Nephron (organoid): ENCODE measurements at regions not wholly inside any gene's neighbourhood (a gene's known extent, or its start where the extent isn't known, plus 50 kb on each side); places are given as distances from the start of the nearest gene placed in this dataset.
A peak's percentile ranks its signal among the peaks of the same experiment; 100 is the strongest.

Experiments used
- H3K27ac Mint-ChIP-seq, 3 experiments: 2 replicates each; pipeline ENCODE4 v1.8.0; 2020; ENCODE audit warnings: mixed read lengths in 3 of 3, mild to moderate bottlenecking in 2 of 3, moderate library complexity in 1 of 3
- H3K27me3 Mint-ChIP-seq: 2 replicates; pipeline ENCODE4 v1.8.0; 2021; ENCODE audit warnings: low read depth, mild to moderate bottlenecking, moderate library complexity, mixed read lengths
- H3K36me3 Mint-ChIP-seq: 2 replicates; pipeline ENCODE4 v1.8.0; 2020; ENCODE audit warnings: low read depth, mixed read lengths
- H3K4me1 Mint-ChIP-seq: 2 replicates; pipeline ENCODE4 v1.8.0; 2020; ENCODE audit warnings: mixed read lengths
- H3K4me3 Mint-ChIP-seq, 3 experiments: 2 replicates each; pipeline ENCODE4 v1.8.0; 2020; ENCODE audit warnings: mild to moderate bottlenecking in 3 of 3, mixed read lengths in 3 of 3, moderate library complexity in 2 of 3
- H3K9me3 Mint-ChIP-seq: 2 replicates; pipeline ENCODE4 v1.8.0; 2020; ENCODE audit warnings: mixed read lengths
- CTCF ChIP-seq, 3 experiments: fragments of 200-600 bp; sonication (generic); IDR thresholded peaks; one replicate each; pipeline ENCODE4 v1.5.0; 2021; ENCODE audit warnings: antibody characterized with exemption in 3 of 3; ENCODE audit not compliant: unreplicated experiment in 3 of 3

GRCh38 chr14:22486675-22487074 is 102.3 kb downstream of the DAD1 start:
- Mint-ChIP-seq H3K27me3 (peaks cover 4% of the 10 kb centered on the region), H3K4me3 (no peak overlapping the region), H3K36me3 (no peaks in the 10 kb centered on the region), H3K9me3 (no peaks in the 10 kb centered on the region), H3K27ac (peak overlapping the region; percentile 71 to 80 (median 80)), H3K4me1 (peaks cover 97% of the 10 kb centered on the region)
- TF ChIP-seq CTCF (IDR thresholded peaks at IDR 0.05; ENCODE audit: unreplicated experiment in 3 of 3) = no peak

- peaks cover 12% of the 10 kb centered on the region for H3K27me3 Mint-ChIP-seq
- H3K4me1 Mint-ChIP-seq = peaks cover 97% of the 10 kb centered on the region
- peak overlapping the region in 2 of 3 experiments; percentile 15 to 67 for H3K27ac Mint-ChIP-seq
- H3K9me3 Mint-ChIP-seq = no peaks in the 10 kb centered on the region
- H3K4me3 Mint-ChIP-seq = no peak overlapping the region
- no peak for TF ChIP-seq CTCF (IDR thresholded peaks at IDR 0.05; ENCODE audit: unreplicated experiment in 3 of 3)
- H3K36me3 Mint-ChIP-seq = no peaks in the 10 kb centered on the region
Observed at GRCh38 chr14:22485649-22486048, 103.4 kb downstream of the DAD1 start.

GRCh38 chr14:22485178-22485577 is 103.8 kb downstream of the DAD1 start:
- peak overlapping the region in 2 of 3 experiments; percentile 89 to 91 for H3K27ac Mint-ChIP-seq
- H3K27me3 Mint-ChIP-seq = peaks cover 12% of the 10 kb centered on the region
- no peak overlapping the region for H3K4me3 Mint-ChIP-seq
- TF ChIP-seq CTCF (IDR thresholded peaks at IDR 0.05; ENCODE audit: unreplicated experiment in 3 of 3) = no peak
- no peaks in the 10 kb centered on the region for H3K36me3 Mint-ChIP-seq
- peaks cover 97% of the 10 kb centered on the region for H3K4me1 Mint-ChIP-seq
- no peaks in the 10 kb centered on the region for H3K9me3 Mint-ChIP-seq

GRCh38 chr14:22484632-22485031 is 104.4 kb downstream of the DAD1 start:
- H3K27me3 Mint-ChIP-seq = peaks cover 12% of the 10 kb centered on the region
- H3K9me3 Mint-ChIP-seq = no peaks in the 10 kb centered on the region
- H3K4me1 Mint-ChIP-seq = peaks cover 97% of the 10 kb centered on the region
- H3K4me3 Mint-ChIP-seq = peak overlapping the region in 1 of 3 experiments; percentile 40
- no peak for TF ChIP-seq CTCF (IDR thresholded peaks at IDR 0.05; ENCODE audit: unreplicated experiment in 3 of 3)
- peak overlapping the region; percentile 78 to 91 (median 89) for H3K27ac Mint-ChIP-seq
- no peaks in the 10 kb centered on the region for H3K36me3 Mint-ChIP-seq

GRCh38 chr14:22483863-22484593 is 105.0 kb downstream of the DAD1 start:
- H3K27ac Mint-ChIP-seq = peak overlapping the region; percentile 78 to 91 (median 89)
- no peaks in the 10 kb centered on the region for H3K9me3 Mint-ChIP-seq
- peaks cover 12% of the 10 kb centered on the region for H3K27me3 Mint-ChIP-seq
- no peaks in the 10 kb centered on the region for H3K36me3 Mint-ChIP-seq
- TF ChIP-seq CTCF (IDR thresholded peaks at IDR 0.05; ENCODE audit: unreplicated experiment in 3 of 3) = no peak
- H3K4me1 Mint-ChIP-seq = peaks cover 97% of the 10 kb centered on the region
- H3K4me3 Mint-ChIP-seq = no peak overlapping the region
